Heart right ventricle (tissue), 16 donors: ENCODE measurements at regions not wholly inside any gene's neighbourhood (a gene's known extent, or its start where the extent isn't known, plus 50 kb on each side); places are given as distances from the start of the nearest gene placed in this dataset.

ENCODE experiments used
- ATAC-seq, 8 donors: fragments of 200-7000 bp; cut with Tn5 transposase; one replicate each; pipeline ENCODE4 v1.9.1; 2020; ENCODE audit warnings: mild to moderate bottlenecking in 8 of 8, moderate library complexity in 8 of 8, moderate number of reproducible peaks in 1 of 8
- DNase-seq, 2 donors: peaks; one replicate each; pipeline ENCODE4 v3.0.0-alpha.2; 2020
- H3K27ac ChIP-seq, 10 donors: fragments of 200-600 bp; sonication (generic) in 2 of 10; one replicate each; pipeline versions ENCODE4 v1.5.0 to v1.8.0; 2020 to 2022; ENCODE audit warnings: mild to moderate bottlenecking in 3 of 10
- H3K27me3 ChIP-seq, 7 donors: fragments of 200-600 bp; one replicate each; pipeline ENCODE4 v1.8.0; 2021 to 2022; ENCODE audit warnings: mild to moderate bottlenecking in 2 of 7
- H3K36me3 ChIP-seq, 9 donors: fragments of 200-600 bp; sonication (generic) in 1 of 9; one replicate each; pipeline versions ENCODE4 v1.5.0 to v1.8.0; 2020 to 2022; ENCODE audit warnings: mild to moderate bottlenecking in 2 of 9
- H3K4me1 ChIP-seq, 9 donors: fragments of 200-600 bp; sonication (generic) in 1 of 9; one replicate each; pipeline versions ENCODE4 v1.5.0 to v1.8.0; 2020 to 2022; ENCODE audit warnings: mild to moderate bottlenecking in 4 of 9
- H3K4me3 ChIP-seq, 10 donors: fragments of 200-600 bp; sonication (generic) in 2 of 10; one replicate each; pipeline versions ENCODE4 v1.5.0 to v1.8.0; 2020 to 2022; ENCODE audit warnings: mild to moderate bottlenecking in 7 of 10, moderate library complexity in 2 of 10
- H3K9me3 ChIP-seq, 11 donors: fragments of 200-600 bp in 10 of 11; sonication (generic) in 2 of 11; one replicate each; pipeline versions ENCODE4 v1.5.0 to v1.8.0; 2013 to 2022; ENCODE audit warnings: mild to moderate bottlenecking in 2 of 11, control low read depth in 1 of 11, moderate library complexity in 1 of 11
- WGBS, 2 donors: extraction: QIAGEN DNeasy Blood & Tissue Kit; methylation state at CpG; one replicate each; pipeline ENCODE4 v1.1.7; 2013; ENCODE audit warnings: inconsistent platforms in 1 of 2; 5-methylcytosine and 5-hydroxymethylcytosine counted together
- intact Hi-C, 10 donors: fragments of 100-400 bp; cut with DNase I; formaldehyde crosslinking; loops; one replicate each; pipeline versions ENCODE4 v1.11.1 to v1.14.2; 2022
- TF ChIP-seq, protein P1 (sequence below), 9 donors: fragments of 200-600 bp; sonication (generic) in 2 of 9; IDR thresholded peaks; one replicate each; pipeline versions ENCODE4 v1.5.0 to v1.8.0; 2021 to 2022; ENCODE audit warnings: antibody characterized with exemption in 9 of 9, mild to moderate bottlenecking in 5 of 9, moderate library complexity in 1 of 9
- donor health status: Arrhythmogenic right ventricular cardiomyopathy.
- donor health status: ischemic (EF 13 %, LVEDD 7.1; RV severe dilation, severe dysfunction).
- donor health status: healthy with polysubstance abuse.
- donor health status: DM: no; HTN: yes; CAD: no.
- donor health status: DM: no; HTN: no; CAD: no.
- donor health status: ischemic (EF 25% LVEDD 6.9; RV normal size, moderate dysfunction).
- donor health status: ischemic (EF 25% LVEDD 5.7; RV mildly dilated, moderate dysfunction).
- donor health status: healthy.
- donor health status: DM: yes; HTN: yes; CAD: no.
- donor health status: Ischemic cardiomyopathy.
- donor health status: ischemic (EF 35%, LVEDD 5.7; RV mildly dilated, moderate dysfunction).
- donor health status: nonischemic (EF 11% LVEDD 7.7; RV severe dilation, severe dysfunction).
- donor health status: DM: yes; HTN: yes; CAD: no.
- donor health status: PGD.
- donor health status: ischemic (EF 29% LVEDD 5.4; RV normal size, mild dysfunction).
- donor health status: nonischemic (EF 23%, LVEDD 6.1; RV moderate dilation, normal function).

- H3K9me3 ChIP-seq, result no peaks in the 10 kb centered on the region
- H3K4me3 ChIP-seq, result no peak overlapping the region
- no peak for DNase-seq
- ATAC-seq, result no peak
- H3K4me1 ChIP-seq, result no peaks in the 10 kb centered on the region
- TF ChIP-seq, protein P1, sequence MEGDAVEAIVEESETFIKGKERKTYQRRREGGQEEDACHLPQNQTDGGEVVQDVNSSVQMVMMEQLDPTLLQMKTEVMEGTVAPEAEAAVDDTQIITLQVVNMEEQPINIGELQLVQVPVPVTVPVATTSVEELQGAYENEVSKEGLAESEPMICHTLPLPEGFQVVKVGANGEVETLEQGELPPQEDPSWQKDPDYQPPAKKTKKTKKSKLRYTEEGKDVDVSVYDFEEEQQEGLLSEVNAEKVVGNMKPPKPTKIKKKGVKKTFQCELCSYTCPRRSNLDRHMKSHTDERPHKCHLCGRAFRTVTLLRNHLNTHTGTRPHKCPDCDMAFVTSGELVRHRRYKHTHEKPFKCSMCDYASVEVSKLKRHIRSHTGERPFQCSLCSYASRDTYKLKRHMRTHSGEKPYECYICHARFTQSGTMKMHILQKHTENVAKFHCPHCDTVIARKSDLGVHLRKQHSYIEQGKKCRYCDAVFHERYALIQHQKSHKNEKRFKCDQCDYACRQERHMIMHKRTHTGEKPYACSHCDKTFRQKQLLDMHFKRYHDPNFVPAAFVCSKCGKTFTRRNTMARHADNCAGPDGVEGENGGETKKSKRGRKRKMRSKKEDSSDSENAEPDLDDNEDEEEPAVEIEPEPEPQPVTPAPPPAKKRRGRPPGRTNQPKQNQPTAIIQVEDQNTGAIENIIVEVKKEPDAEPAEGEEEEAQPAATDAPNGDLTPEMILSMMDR (IDR thresholded peaks at IDR 0.05), result no peak
- intact Hi-C loops, result no loop called here
- WGBS, 2 donors, result 33 to 46% methylated on average over 2 of the region's 2 CpGs
- no peak overlapping the region for H3K27ac ChIP-seq
- no peaks in the 10 kb centered on the region for H3K27me3 ChIP-seq
- H3K36me3 ChIP-seq, result no peaks in the 10 kb centered on the region
Measured at GRCh38 chrY:19130569-19131358, 357.2 kb upstream of the HSFY2 start.

- TF ChIP-seq, protein P1 (IDR thresholded peaks at IDR 0.05), result no peak
- intact Hi-C loops, result no loop called here
- no peaks in the 10 kb centered on the region for H3K27me3 ChIP-seq
- ATAC-seq (no peak), DNase-seq (no peak)
- H3K27ac ChIP-seq, result no peak overlapping the region
- H3K4me3 ChIP-seq, result no peak overlapping the region
- no peaks in the 10 kb centered on the region for H3K9me3 ChIP-seq
- no peaks in the 10 kb centered on the region for H3K4me1 ChIP-seq
- H3K36me3 ChIP-seq, result no peaks in the 10 kb centered on the region
- 59 to 60% methylated on average over 1 of the region's 1 CpG for WGBS, 2 donors
Measured at GRCh38 chrY:19126889-19127288, 353.4 kb upstream of the HSFY2 start.

DNA sequence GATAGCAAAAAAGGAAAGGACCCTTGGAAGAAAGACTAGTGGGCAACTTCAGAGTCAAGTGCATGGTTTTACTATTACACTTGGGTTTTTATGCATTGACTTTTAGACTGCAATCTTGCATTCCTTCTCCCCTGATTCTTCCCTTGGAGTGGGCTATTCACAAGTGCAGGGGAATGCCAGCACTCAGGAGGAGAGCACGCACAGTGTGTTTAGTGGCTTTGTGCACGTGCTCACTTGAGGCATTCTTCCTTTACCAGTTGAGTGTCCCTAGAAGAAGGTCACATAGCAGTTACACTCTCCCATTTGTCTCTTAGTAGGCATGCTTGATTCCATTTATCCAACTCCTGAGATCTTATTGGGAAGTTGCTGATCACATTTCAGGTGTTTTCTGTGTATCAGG lies 351.1 kb upstream of the HSFY2 start:
- H3K36me3 ChIP-seq, result no peaks in the 10 kb centered on the region
- intact Hi-C loops, result no loop called here
- WGBS, 2 donors, result 77 to 79% methylated on average over 2 of the region's 2 CpGs

DNA sequence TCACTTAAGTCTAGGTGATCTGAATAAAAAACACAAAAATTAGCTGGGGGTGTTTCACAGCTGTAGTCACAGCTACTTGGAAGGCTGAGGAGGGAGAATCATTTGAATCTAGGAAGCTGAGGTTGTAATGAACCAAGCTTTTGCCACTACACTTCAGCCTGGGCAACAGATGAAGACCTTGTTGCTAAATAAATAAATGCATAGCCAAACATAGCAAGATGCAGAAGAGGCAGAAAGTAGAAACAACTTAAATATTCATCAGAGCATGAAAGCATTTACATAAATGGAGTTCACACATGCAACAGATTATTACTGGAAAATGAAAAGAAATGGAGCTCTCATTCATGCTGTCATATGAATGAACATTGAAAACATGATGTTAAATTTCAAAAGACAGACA lies 348.9 kb upstream of the HSFY2 start:
- H3K4me1 ChIP-seq, result no peaks in the 10 kb centered on the region

More for the DNA sequence above, 351.1 kb upstream of the HSFY2 start:
- ATAC-seq (no peak), DNase-seq (no peak)
- no peaks in the 10 kb centered on the region for H3K4me1 ChIP-seq
- no peak overlapping the region for H3K27ac ChIP-seq
- H3K4me3 ChIP-seq, result no peak overlapping the region
- no peaks in the 10 kb centered on the region for H3K9me3 ChIP-seq
- H3K27me3 ChIP-seq, result no peaks in the 10 kb centered on the region
- TF ChIP-seq, protein P1 (IDR thresholded peaks at IDR 0.05), result no peak

More for the DNA sequence above, 348.9 kb upstream of the HSFY2 start:
- TF ChIP-seq, protein P1 (IDR thresholded peaks at IDR 0.05), result no peak
- no peaks in the 10 kb centered on the region for H3K27me3 ChIP-seq
- DNase-seq (no peak), ATAC-seq (no peak)
- no peak overlapping the region for H3K4me3 ChIP-seq
- H3K27ac ChIP-seq, result no peak overlapping the region
- intact Hi-C loops, result no loop called here
- no peaks in the 10 kb centered on the region for H3K9me3 ChIP-seq
- H3K36me3 ChIP-seq, result no peaks in the 10 kb centered on the region
